Mesenchymal stem cell (in vitro differentiated cells and primary cell): ENCODE measurements at regions not wholly inside any gene's neighbourhood (a gene's known extent, or its start where the extent isn't known, plus 50 kb on each side); places are given as distances from the start of the nearest gene placed in this dataset.

Experiments used
- DNase-seq: peaks from one replicate; pipeline ENCODE4 v3.0.0-alpha.2; 2013
- H2AFZ ChIP-seq: one replicate; pipeline ENCODE4 v1.6.1; 2013; ENCODE audit warnings: low read depth, mild to moderate bottlenecking, control low read depth, inconsistent platforms, low read length, moderate library complexity
- H2AK5ac ChIP-seq: 2 replicates; pipeline ENCODE4 v1.6.1; 2013; ENCODE audit warnings: low read length, moderate library complexity, mild to moderate bottlenecking, inconsistent platforms; ENCODE audit not compliant: severe bottlenecking
- H2BK120ac ChIP-seq: one replicate; pipeline ENCODE4 v1.6.1; 2013; ENCODE audit warnings: low read depth, mild to moderate bottlenecking, inconsistent platforms, low read length, moderate library complexity
- H2BK12ac ChIP-seq, 2 experiments: one replicate each; pipeline ENCODE4 v1.6.1; 2013; ENCODE audit warnings: inconsistent platforms in 2 of 2, low read length in 2 of 2, mild to moderate bottlenecking in 2 of 2, moderate library complexity in 2 of 2, control low read depth in 1 of 2
- H2BK15ac ChIP-seq: one replicate; pipeline ENCODE4 v1.6.1; 2013; ENCODE audit warnings: mild to moderate bottlenecking, low read depth, inconsistent platforms; ENCODE audit not compliant: poor library complexity, severe bottlenecking
- H2BK5ac ChIP-seq: 2 replicates; pipeline ENCODE4 v1.6.1; 2013; ENCODE audit warnings: low read depth, mild to moderate bottlenecking, low read length, control low read depth, inconsistent platforms; ENCODE audit not compliant: poor library complexity, severe bottlenecking
- H3K14ac ChIP-seq, 2 experiments: one replicate each; pipeline ENCODE4 v1.6.1; 2013; ENCODE audit warnings: inconsistent platforms in 2 of 2, low read length in 2 of 2, control low read depth in 1 of 2, mild to moderate bottlenecking in 1 of 2, moderate library complexity in 1 of 2
- H3K18ac ChIP-seq, 2 experiments: one replicate each; pipeline ENCODE4 v1.6.1; 2013; ENCODE audit warnings: inconsistent platforms in 2 of 2, low read length in 2 of 2, control low read depth in 1 of 2, low read depth in 1 of 2, mild to moderate bottlenecking in 1 of 2
- H3K23ac ChIP-seq, 2 experiments: one replicate each; pipeline ENCODE4 v1.6.1; 2013; ENCODE audit warnings: inconsistent platforms in 2 of 2, low read length in 2 of 2, mild to moderate bottlenecking in 2 of 2, moderate library complexity in 2 of 2, control low read depth in 1 of 2
- H3K27ac ChIP-seq: 2 replicates; pipeline ENCODE4 v1.5.1; 2013; ENCODE audit warnings: mild to moderate bottlenecking, moderate library complexity, low read length, control low read depth, inconsistent platforms; ENCODE audit not compliant: poor library complexity, severe bottlenecking
- H3K27me3 ChIP-seq, 2 experiments: 2 replicates each; pipeline versions ENCODE4 v1.6.1 to v1.7.0; 2013; ENCODE audit warnings: low read length in 2 of 2, mild to moderate bottlenecking in 2 of 2, moderate library complexity in 2 of 2, control low read depth in 1 of 2, inconsistent platforms in 1 of 2; ENCODE audit not compliant: control insufficient read depth in 1 of 2, insufficient read depth in 1 of 2
- H3K36me3 ChIP-seq, 2 experiments: 2 replicates each; pipeline versions ENCODE4 v1.6.1 to v1.7.0; 2013; ENCODE audit warnings: low read length in 2 of 2, control low read depth in 1 of 2, inconsistent platforms in 1 of 2, low read depth in 1 of 2, mild to moderate bottlenecking in 1 of 2; ENCODE audit not compliant: insufficient read depth in 2 of 2, control insufficient read depth in 1 of 2
- H3K4ac ChIP-seq, 2 experiments: one replicate each; pipeline ENCODE4 v1.6.1; 2013; ENCODE audit warnings: inconsistent platforms in 2 of 2, low read length in 2 of 2, mild to moderate bottlenecking in 2 of 2, moderate library complexity in 2 of 2, control low read depth in 1 of 2, low read depth in 1 of 2
- H3K4me1 ChIP-seq: 2 replicates; pipeline ENCODE4 v1.6.1; 2013; ENCODE audit warnings: low read depth, low read length, control low read depth; ENCODE audit not compliant: control insufficient read depth, insufficient read depth
- H3K4me2 ChIP-seq: 2 replicates; pipeline ENCODE4 v1.6.1; 2013; ENCODE audit warnings: low read length, mild to moderate bottlenecking, inconsistent platforms; ENCODE audit not compliant: poor library complexity, severe bottlenecking
- H3K4me3 ChIP-seq, 2 experiments: 2 replicates each; pipeline versions ENCODE4 v1.5.1 to v1.7.0; 2013; ENCODE audit warnings: low read length in 2 of 2, mild to moderate bottlenecking in 2 of 2, control low read depth in 1 of 2, low read depth in 1 of 2; ENCODE audit not compliant: insufficient read depth in 1 of 2
- H3K79me1 ChIP-seq: replicated peaks from 2 replicates; pipeline ENCODE4 v1.6.1; 2013; ENCODE audit warnings: mild to moderate bottlenecking, control low read depth, low read length, inconsistent platforms; ENCODE audit not compliant: poor library complexity, severe bottlenecking
- H3K9ac ChIP-seq: 2 replicates; pipeline ENCODE4 v1.7.0; 2013; ENCODE audit warnings: mild to moderate bottlenecking, low read length, moderate library complexity
- H3K9me3 ChIP-seq: 2 replicates; pipeline ENCODE4 v1.7.0; 2013; ENCODE audit warnings: mild to moderate bottlenecking, low read length; ENCODE audit not compliant: control insufficient read depth
- H4K8ac ChIP-seq: one replicate; pipeline ENCODE4 v1.6.1; 2013; ENCODE audit warnings: inconsistent platforms, mild to moderate bottlenecking, low read length, moderate library complexity
- H4K91ac ChIP-seq: one replicate; pipeline ENCODE4 v1.6.1; 2013; ENCODE audit warnings: mild to moderate bottlenecking, low read length, inconsistent platforms
- WGBS: methylation state at CpG from one replicate; pipeline ENCODE4 v1.1.7; 2013; ENCODE audit warnings: mixed read lengths; 5-methylcytosine and 5-hydroxymethylcytosine counted together

GRCh38 chr5:143676802-143677201 is 135.2 kb upstream of the HMHB1 start:
- H4K8ac ChIP-seq = no peak overlapping the region
- no peak overlapping the region for H3K4me3 ChIP-seq
- no peak overlapping the region for H2AFZ ChIP-seq
- H3K27me3 ChIP-seq = no peaks in the 10 kb centered on the region
- no peak for DNase-seq
- no peak overlapping the region for H2BK5ac ChIP-seq
- H3K9ac ChIP-seq = no peak overlapping the region
- H3K27ac ChIP-seq = no peak overlapping the region
- H3K4me1 ChIP-seq = peaks cover 1% of the 10 kb centered on the region
- WGBS = 75% methylated on average over 1 of the region's 1 CpG
- no peak overlapping the region for H4K91ac ChIP-seq
- H3K18ac ChIP-seq = no peak overlapping the region
- H3K79me1 ChIP-seq = no peaks in the 10 kb centered on the region
- H3K36me3 ChIP-seq = no peaks in the 10 kb centered on the region
- H2BK120ac ChIP-seq = no peak overlapping the region
- no peak overlapping the region for H2BK12ac ChIP-seq
- no peak overlapping the region for H3K4ac ChIP-seq
- H3K23ac ChIP-seq = no peak overlapping the region
- H3K4me2 ChIP-seq = no peak overlapping the region
- H2AK5ac ChIP-seq = no peak overlapping the region
- no peaks in the 10 kb centered on the region for H3K9me3 ChIP-seq
- no peak overlapping the region for H2BK15ac ChIP-seq
- no peak overlapping the region for H3K14ac ChIP-seq

- H2BK120ac ChIP-seq = no peak overlapping the region
- no peaks in the 10 kb centered on the region for H3K27me3 ChIP-seq
- no peak overlapping the region for H4K91ac ChIP-seq
- no peak overlapping the region for H3K18ac ChIP-seq
- no peak overlapping the region for H3K4ac ChIP-seq
- no peak overlapping the region for H3K4me2 ChIP-seq
- H3K9me3 ChIP-seq = peaks cover 8% of the 10 kb centered on the region
- no peak overlapping the region for H2BK5ac ChIP-seq
- no peaks in the 10 kb centered on the region for H3K4me1 ChIP-seq
- H3K23ac ChIP-seq = no peak overlapping the region
- WGBS = 94% methylated on average over 2 of the region's 2 CpGs
- no peak overlapping the region for H2AFZ ChIP-seq
- H4K8ac ChIP-seq = no peak overlapping the region
- no peak overlapping the region for H3K4me3 ChIP-seq
- no peak overlapping the region for H3K9ac ChIP-seq
- no peak overlapping the region for H2BK15ac ChIP-seq
- H3K36me3 ChIP-seq = no peaks in the 10 kb centered on the region
- no peak overlapping the region for H3K27ac ChIP-seq
- DNase-seq = no peak
- no peak overlapping the region for H2AK5ac ChIP-seq
- no peak overlapping the region for H2BK12ac ChIP-seq
- no peak overlapping the region for H3K14ac ChIP-seq
- H3K79me1 ChIP-seq = no peaks in the 10 kb centered on the region
Measured at GRCh38 chr5:143674469-143674786, 137.5 kb upstream of the HMHB1 start.

- H3K18ac ChIP-seq = no peak overlapping the region
- no peak overlapping the region for H2BK5ac ChIP-seq
- H2BK12ac ChIP-seq = no peak overlapping the region
- H2AK5ac ChIP-seq = no peak overlapping the region
- H4K91ac ChIP-seq = no peak overlapping the region
- H3K27ac ChIP-seq = no peak overlapping the region
- H2BK15ac ChIP-seq = no peak overlapping the region
- no peak overlapping the region for H3K4me2 ChIP-seq
- H2AFZ ChIP-seq = no peak overlapping the region
- peaks cover 8% of the 10 kb centered on the region for H3K9me3 ChIP-seq
- no peak overlapping the region for H3K4ac ChIP-seq
- H3K23ac ChIP-seq = no peak overlapping the region
- H3K36me3 ChIP-seq = no peaks in the 10 kb centered on the region
- H3K79me1 ChIP-seq = no peaks in the 10 kb centered on the region
- H3K9ac ChIP-seq = no peak overlapping the region
- H3K4me1 ChIP-seq = no peaks in the 10 kb centered on the region
- H3K27me3 ChIP-seq = no peaks in the 10 kb centered on the region
- no peak overlapping the region for H4K8ac ChIP-seq
- no peak overlapping the region for H2BK120ac ChIP-seq
- no peak for DNase-seq
- 100% methylated on average over 1 of the region's 3 CpGs for WGBS
- no peak overlapping the region for H3K14ac ChIP-seq
- H3K4me3 ChIP-seq = no peak overlapping the region
Measured at GRCh38 chr5:143673676-143674468, 138.1 kb upstream of the HMHB1 start.

GRCh38 chr5:143672806-143673205 is 139.2 kb upstream of the HMHB1 start:
- Histone ChIP-seq H3K4me3 (no peak overlapping the region), H3K14ac (no peak overlapping the region), H3K9me3 (peaks cover 8% of the 10 kb centered on the region), H4K91ac (no peak overlapping the region), H4K8ac (no peak overlapping the region), H2AK5ac (no peak overlapping the region), H3K4me1 (no peaks in the 10 kb centered on the region), H3K23ac (no peak overlapping the region), H3K4ac (no peak overlapping the region), H3K36me3 (no peaks in the 10 kb centered on the region), H2BK120ac (no peak overlapping the region), H3K27ac (no peak overlapping the region), H3K18ac (no peak overlapping the region), H3K4me2 (no peak overlapping the region), H2BK12ac (no peak overlapping the region), H2AFZ (no peak overlapping the region), H3K79me1 (no peaks in the 10 kb centered on the region), H3K9ac (no peak overlapping the region), H2BK15ac (no peak overlapping the region), H2BK5ac (no peak overlapping the region), H3K27me3 (no peaks in the 10 kb centered on the region)
- no peak for DNase-seq
